A549 (cell line): ENCODE measurements at regions not wholly inside any gene's neighbourhood (a gene's known extent, or its start where the extent isn't known, plus 50 kb on each side); places are given as distances from the start of the nearest gene placed in this dataset.
A peak's percentile ranks its signal among the peaks of the same experiment; 100 is the strongest.

Source experiments
- ATAC-seq, 2 experiments: fragments of 200-7000 bp in 1 of 2; fragments of >200 bp in 1 of 2; cut with Nextera tagmentation in 1 of 2; cut with Tn5 transposase in 1 of 2; 3 replicates each; pipeline versions ENCODE4 v1.8.0 to v1.9.1; 2018 to 2020; ENCODE audit warnings: mild to moderate bottlenecking in 1 of 2, moderate library complexity in 1 of 2
- CTCF ChIA-PET: fragments of 300-600 bp; sonication (Branson Sonifier 250); formaldehyde crosslinking; extraction: SDS; loops from one replicate; lab custom pipeline; 2021; ENCODE audit warnings: antibody characterized with exemption, inconsistent platforms; lab: Yijun Ruan, JAX
- POLR2A ChIA-PET: fragments of 350-600 bp; formaldehyde crosslinking; extraction: SDS; loops from one replicate; lab custom pipeline; 2021; ENCODE audit warnings: antibody characterized with exemption, inconsistent platforms; lab: Yijun Ruan, JAX
- DNase-seq, 2 experiments: peaks; one replicate each; pipeline versions ENCODE4 v3.0.0 to v3.0.0-alpha.2; 2011 to 2016; ENCODE audit warnings: low read depth in 1 of 2, low spot score in 1 of 2
- FAIRE-seq: peaks from 2 replicates; lab custom pipeline; 2011; peaks lifted over from hg19 to GRCh38; lab: Jason Lieb, UNC
- H3K27ac ChIP-seq, 2 experiments: fragments of >200 bp; sonication (Bioruptor Twin); formaldehyde crosslinking; 3 replicates each; pipeline ENCODE4 v1.5.1; 2016 to 2017
- H3K4me1 ChIP-seq: fragments of >200 bp; sonication (Bioruptor Twin); formaldehyde crosslinking; 3 replicates; pipeline ENCODE4 v1.6.1; 2016
- H3K4me2 ChIP-seq: fragments of >200 bp; sonication (Bioruptor Twin); formaldehyde crosslinking; 3 replicates; pipeline ENCODE4 v1.6.1; 2016
- H3K4me3 ChIP-seq: fragments of >200 bp; sonication (Bioruptor Twin); formaldehyde crosslinking; 3 replicates; pipeline ENCODE4 v1.5.1; 2016
- H3K9me3 ChIP-seq: fragments of >200 bp; sonication (Bioruptor Twin); formaldehyde crosslinking; 3 replicates; pipeline ENCODE4 v1.6.1; 2016
- BHLHE40 ChIP-seq: IDR thresholded peaks from 2 replicates; pipeline ENCODE4 v1.6.1; 2012; ENCODE audit warnings: low read depth, low read length, inconsistent platforms
- CBX2 ChIP-seq: fragments of 200-600 bp; sonication (generic); IDR thresholded peaks from 2 replicates; pipeline ENCODE4 v1.6.1; 2016; ENCODE audit warnings: low read depth, mild to moderate bottlenecking, borderline replicate concordance
- CHD2 ChIP-seq: fragments of 150-350 bp; IDR thresholded peaks from 2 replicates; pipeline ENCODE4 v1.6.1; 2014; ENCODE audit warnings: low read length; ENCODE audit not compliant: partially characterized antibody
- EHF ChIP-seq: fragments of 250-450 bp; sonication (Bioruptor Pico); IDR thresholded peaks from 2 replicates; pipeline ENCODE4 v1.5.0; 2020; ENCODE audit warnings: mild to moderate bottlenecking
- EHMT2 ChIP-seq: fragments of 200-600 bp; sonication (generic); IDR thresholded peaks from 2 replicates; pipeline ENCODE4 v1.6.1; 2016; ENCODE audit warnings: antibody characterized with exemption, low read depth, mild to moderate bottlenecking, moderate library complexity
- EP300 ChIP-seq, 2 experiments: fragments of >200 bp; sonication (Bioruptor Twin); formaldehyde crosslinking; IDR thresholded peaks; 2 replicates in 1 of 2; 3 replicates in 1 of 2; pipeline ENCODE4 v1.6.1; 2016 to 2017
- FOSB ChIP-seq: fragments of 250-450 bp; sonication (Bioruptor Pico); IDR thresholded peaks from 2 replicates; pipeline ENCODE4 v1.5.0; 2020; ENCODE audit warnings: mild to moderate bottlenecking, moderate library complexity
- FOXS1 ChIP-seq: fragments of 250-450 bp; sonication (Bioruptor Pico); IDR thresholded peaks from 2 replicates; pipeline ENCODE4 v1.5.0; 2020; ENCODE audit warnings: mild to moderate bottlenecking, moderate library complexity
- HEYL ChIP-seq: fragments of 250-450 bp; sonication (Bioruptor Pico); IDR thresholded peaks from 2 replicates; pipeline ENCODE4 v1.8.0; 2021; ENCODE audit warnings: mild to moderate bottlenecking, moderate library complexity
- HOXB5 ChIP-seq: fragments of 250-450 bp; sonication (Bioruptor Pico); IDR thresholded peaks from 2 replicates; pipeline ENCODE4 v1.5.0; 2020; ENCODE audit warnings: mild to moderate bottlenecking, moderate library complexity
- KDM1A ChIP-seq: fragments of 200-600 bp; sonication (generic); IDR thresholded peaks from 2 replicates; pipeline ENCODE4 v1.6.1; 2016; ENCODE audit warnings: low read depth, mild to moderate bottlenecking
- MAFK ChIP-seq: fragments of 450-650 bp; IDR thresholded peaks from 2 replicates; pipeline ENCODE4 v1.6.1; 2014; ENCODE audit not compliant: partially characterized antibody
- MAZ ChIP-seq: fragments of 150-350 bp; IDR thresholded peaks from 2 replicates; pipeline ENCODE4 v1.6.1; 2014; ENCODE audit warnings: antibody characterized with exemption, low read depth, low read length, borderline replicate concordance
- MYC ChIP-seq: IDR thresholded peaks from 2 replicates; pipeline ENCODE4 v1.6.1; 2012; ENCODE audit warnings: mild to moderate bottlenecking, inconsistent platforms, low read length, improper control_type of control experiment, borderline replicate concordance
- NFE2L2 ChIP-seq: fragments of 150-350 bp; conservative IDR thresholded peaks from 2 replicates; pipeline ENCODE4 v1.6.1; 2014; ENCODE audit warnings: low read length
- NR3C1 ChIP-seq: fragments of >200 bp; sonication (Bioruptor Twin); formaldehyde crosslinking; IDR thresholded peaks from 3 replicates; pipeline ENCODE4 v1.6.1; 2017
- POLR2AphosphoS2 ChIP-seq: conservative IDR thresholded peaks from 2 replicates; pipeline ENCODE4 v1.6.1; 2012; ENCODE audit warnings: low read length, improper control_type of control experiment, inconsistent platforms
- RAD21 ChIP-seq, 2 experiments: fragments of >200 bp in 1 of 2; sonication (Bioruptor Twin) in 1 of 2; formaldehyde crosslinking in 1 of 2; IDR thresholded peaks in 1 of 2; conservative IDR thresholded peaks in 1 of 2; 2 replicates in 1 of 2; 3 replicates in 1 of 2; pipeline ENCODE4 v1.6.1; 2012 to 2018; ENCODE audit warnings: inconsistent platforms in 1 of 2
- SMC3 ChIP-seq: fragments of >200 bp; sonication (Bioruptor Twin); formaldehyde crosslinking; IDR thresholded peaks from 3 replicates; pipeline ENCODE4 v1.6.1; 2018; ENCODE audit warnings: inconsistent platforms
- TFCP2L1 ChIP-seq: fragments of 250-450 bp; sonication (Bioruptor Pico); IDR thresholded peaks from 2 replicates; pipeline ENCODE4 v1.5.0; 2021; ENCODE audit warnings: mild to moderate bottlenecking
- ZFP36 ChIP-seq: fragments of 450-650 bp; IDR thresholded peaks from 2 replicates; pipeline ENCODE4 v1.6.1; 2014; ENCODE audit warnings: borderline replicate concordance; ENCODE audit not compliant: partially characterized antibody
- ZSCAN20 ChIP-seq: fragments of 250-450 bp; sonication (Bioruptor Pico); IDR thresholded peaks from 2 replicates; pipeline ENCODE4 v1.8.0; 2022; ENCODE audit warnings: mild to moderate bottlenecking, moderate library complexity
- WGBS: methylation state at CpG from one replicate; pipeline ENCODE4 v1.1.6; 2017; ENCODE audit errors: missing lambda C conversion rate; 5-methylcytosine and 5-hydroxymethylcytosine counted together
- TF ChIP-seq, protein P1 (sequence below): fragments of 200-600 bp; sonication (generic); IDR thresholded peaks from 2 replicates; pipeline ENCODE4 v1.6.1; 2016; ENCODE audit warnings: antibody characterized with exemption, mild to moderate bottlenecking, moderate library complexity
- TF ChIP-seq, protein P2 (sequence below): fragments of >200 bp; sonication (Bioruptor Twin); formaldehyde crosslinking; IDR thresholded peaks from 3 replicates; pipeline ENCODE4 v1.6.1; 2016
- TF ChIP-seq, protein P3 (sequence below): IDR thresholded peaks from 2 replicates; pipeline ENCODE4 v1.6.1; 2012
- TF ChIP-seq, protein P4 (sequence below): IDR thresholded peaks from 2 replicates; pipeline ENCODE4 v1.6.1; 2012; ENCODE audit warnings: low read depth, borderline replicate concordance

DNA sequence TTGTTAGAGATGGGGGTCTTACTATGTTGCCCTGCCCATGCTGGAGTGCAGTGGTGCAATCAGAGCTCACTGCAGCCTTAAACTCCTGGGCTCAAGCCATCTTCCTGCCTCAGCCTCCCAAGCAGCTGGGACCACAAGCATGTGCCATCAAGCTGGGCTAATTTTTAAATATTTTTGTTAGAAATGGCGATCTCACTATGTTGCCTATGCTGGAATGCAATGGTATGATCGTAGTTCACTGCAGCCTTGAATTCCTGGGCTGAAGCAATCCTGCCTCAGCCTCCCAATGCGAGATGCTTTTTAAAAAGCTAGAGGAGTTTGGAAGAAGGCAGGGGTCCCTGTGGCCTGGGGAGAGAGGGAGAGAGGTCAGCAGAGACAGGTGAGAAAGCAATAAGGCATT lies 600.1 kb upstream of the AUTS2 start (continued):
- TF ChIP-seq ZSCAN20 (CRISPR knock-in tag), result no peak
- no peak for TF ChIP-seq POLR2AphosphoS2
- no peak for TF ChIP-seq EHF (CRISPR knock-in tag)

DNA sequence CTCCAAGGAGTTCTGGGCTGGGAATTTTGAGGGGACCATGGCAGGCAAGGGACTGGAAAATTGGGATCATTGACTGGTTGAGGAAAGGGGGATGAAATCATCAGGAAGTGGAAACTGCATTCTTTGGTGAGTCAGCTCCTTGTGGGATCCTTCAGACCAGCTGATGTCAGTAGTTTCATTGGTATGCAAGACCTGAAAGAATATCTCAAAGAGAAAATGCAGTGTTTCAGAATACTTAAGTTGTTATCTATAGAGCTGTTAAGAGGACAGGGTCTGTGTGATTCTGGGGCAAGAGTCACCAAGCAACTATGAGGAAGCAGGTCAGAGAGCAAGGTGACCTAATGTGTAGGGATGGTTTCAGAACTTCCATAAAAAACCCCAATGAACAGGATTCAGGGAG lies 595.9 kb upstream of the AUTS2 start:
- FAIRE-seq (no peak), ATAC-seq (no peak)
- Histone ChIP-seq H3K4me3 (no peak overlapping the region), H3K27ac (no peak overlapping the region), H3K9me3 (peaks cover 32% of the 10 kb centered on the region)
- no peak for TF ChIP-seq EHF (CRISPR knock-in tag)
- no peak for TF ChIP-seq TFCP2L1 (CRISPR knock-in tag)
- no peak for TF ChIP-seq SMC3
- TF ChIP-seq, protein P1, sequence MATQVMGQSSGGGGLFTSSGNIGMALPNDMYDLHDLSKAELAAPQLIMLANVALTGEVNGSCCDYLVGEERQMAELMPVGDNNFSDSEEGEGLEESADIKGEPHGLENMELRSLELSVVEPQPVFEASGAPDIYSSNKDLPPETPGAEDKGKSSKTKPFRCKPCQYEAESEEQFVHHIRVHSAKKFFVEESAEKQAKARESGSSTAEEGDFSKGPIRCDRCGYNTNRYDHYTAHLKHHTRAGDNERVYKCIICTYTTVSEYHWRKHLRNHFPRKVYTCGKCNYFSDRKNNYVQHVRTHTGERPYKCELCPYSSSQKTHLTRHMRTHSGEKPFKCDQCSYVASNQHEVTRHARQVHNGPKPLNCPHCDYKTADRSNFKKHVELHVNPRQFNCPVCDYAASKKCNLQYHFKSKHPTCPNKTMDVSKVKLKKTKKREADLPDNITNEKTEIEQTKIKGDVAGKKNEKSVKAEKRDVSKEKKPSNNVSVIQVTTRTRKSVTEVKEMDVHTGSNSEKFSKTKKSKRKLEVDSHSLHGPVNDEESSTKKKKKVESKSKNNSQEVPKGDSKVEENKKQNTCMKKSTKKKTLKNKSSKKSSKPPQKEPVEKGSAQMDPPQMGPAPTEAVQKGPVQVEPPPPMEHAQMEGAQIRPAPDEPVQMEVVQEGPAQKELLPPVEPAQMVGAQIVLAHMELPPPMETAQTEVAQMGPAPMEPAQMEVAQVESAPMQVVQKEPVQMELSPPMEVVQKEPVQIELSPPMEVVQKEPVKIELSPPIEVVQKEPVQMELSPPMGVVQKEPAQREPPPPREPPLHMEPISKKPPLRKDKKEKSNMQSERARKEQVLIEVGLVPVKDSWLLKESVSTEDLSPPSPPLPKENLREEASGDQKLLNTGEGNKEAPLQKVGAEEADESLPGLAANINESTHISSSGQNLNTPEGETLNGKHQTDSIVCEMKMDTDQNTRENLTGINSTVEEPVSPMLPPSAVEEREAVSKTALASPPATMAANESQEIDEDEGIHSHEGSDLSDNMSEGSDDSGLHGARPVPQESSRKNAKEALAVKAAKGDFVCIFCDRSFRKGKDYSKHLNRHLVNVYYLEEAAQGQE, result no peak
- TF ChIP-seq FOXS1 (CRISPR knock-in tag), result no peak
- no peak for TF ChIP-seq HEYL
- no peak for TF ChIP-seq NFE2L2
- TF ChIP-seq FOSB (CRISPR knock-in tag), result no peak
- TF ChIP-seq, protein P2, sequence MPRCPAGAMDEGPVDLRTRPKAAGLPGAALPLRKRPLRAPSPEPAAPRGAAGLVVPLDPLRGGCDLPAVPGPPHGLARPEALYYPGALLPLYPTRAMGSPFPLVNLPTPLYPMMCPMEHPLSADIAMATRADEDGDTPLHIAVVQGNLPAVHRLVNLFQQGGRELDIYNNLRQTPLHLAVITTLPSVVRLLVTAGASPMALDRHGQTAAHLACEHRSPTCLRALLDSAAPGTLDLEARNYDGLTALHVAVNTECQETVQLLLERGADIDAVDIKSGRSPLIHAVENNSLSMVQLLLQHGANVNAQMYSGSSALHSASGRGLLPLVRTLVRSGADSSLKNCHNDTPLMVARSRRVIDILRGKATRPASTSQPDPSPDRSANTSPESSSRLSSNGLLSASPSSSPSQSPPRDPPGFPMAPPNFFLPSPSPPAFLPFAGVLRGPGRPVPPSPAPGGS, result no peak
- TF ChIP-seq EHMT2, result no peak
- TF ChIP-seq, all 56 proteins: peak for 0
- ChIA-PET POLR2A (no interaction called here), CTCF (interaction anchor here (1.0 kb wide), 1 partner anchor 24 kb away, joined by 3 read pairs; no protein-coding TSS in a partner anchor)
- peak in 1 of 2 experiments; percentile 12 for DNase-seq
- H3K4me1 ChIP-seq, result no peaks in the 10 kb centered on the region
- no peak overlapping the region for H3K4me2 ChIP-seq

DNA sequence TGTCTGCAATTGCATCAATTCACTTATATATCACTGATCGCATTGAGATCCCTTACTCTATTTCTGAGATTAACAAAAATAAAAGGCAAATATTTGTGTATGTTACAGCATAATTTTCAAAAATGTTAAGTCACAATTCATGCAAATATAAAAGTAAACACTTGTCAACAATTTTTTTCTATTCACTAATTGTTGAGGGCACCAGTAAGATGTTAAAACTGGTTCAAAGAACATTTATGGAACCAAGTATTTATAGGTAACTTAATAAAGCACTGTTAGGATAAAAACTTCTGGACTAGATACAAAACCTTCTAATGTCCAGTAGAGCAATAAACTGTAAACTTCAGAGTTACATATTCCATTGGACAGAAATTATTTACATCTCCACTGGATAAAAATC lies 586.1 kb upstream of the AUTS2 start:
- FAIRE-seq (no peak), ATAC-seq (no peak), DNase-seq (no peak)
- Histone ChIP-seq H3K9me3 (peaks cover 22% of the 10 kb centered on the region), H3K4me2 (no peak overlapping the region), H3K27ac (no peak overlapping the region), H3K4me1 (no peaks in the 10 kb centered on the region), H3K4me3 (no peak overlapping the region)
- TF ChIP-seq, protein P3, sequence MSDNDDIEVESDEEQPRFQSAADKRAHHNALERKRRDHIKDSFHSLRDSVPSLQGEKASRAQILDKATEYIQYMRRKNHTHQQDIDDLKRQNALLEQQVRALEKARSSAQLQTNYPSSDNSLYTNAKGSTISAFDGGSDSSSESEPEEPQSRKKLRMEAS, result no peak
- TF ChIP-seq BHLHE40 (no peak), MYC (no peak), HOXB5 (CRISPR knock-in tag) (no peak)
- ChIA-PET POLR2A (no interaction called here), CTCF (no interaction called here)
- 84% methylated on average over 1 of the region's 1 CpG for whole genome bisulfite sequencing

DNA sequence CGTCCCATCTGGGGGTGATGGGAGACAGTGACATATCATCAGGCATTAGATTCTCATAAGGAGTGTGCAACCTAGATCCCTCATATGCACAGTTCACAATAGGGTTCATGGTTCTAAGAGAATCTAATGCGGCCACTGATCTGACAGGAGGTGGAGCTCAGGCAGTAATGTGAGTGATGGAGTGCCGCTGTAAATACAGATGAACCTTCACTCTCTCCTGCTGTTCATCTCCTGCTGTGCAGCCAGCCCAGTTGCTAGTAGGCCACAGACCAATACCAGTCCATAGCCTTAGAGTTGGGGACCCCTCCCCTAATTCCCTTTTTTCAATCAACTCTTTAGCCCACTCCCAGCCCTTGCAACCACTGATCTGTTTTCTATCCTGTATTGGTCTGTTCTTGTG lies 581.1 kb upstream of the AUTS2 start:
- Histone ChIP-seq H3K4me2 (no peak overlapping the region), H3K9me3 (peaks cover 46% of the 10 kb centered on the region), H3K4me3 (no peak overlapping the region), H3K4me1 (no peaks in the 10 kb centered on the region), H3K27ac (no peak overlapping the region)
- 75% methylated on average over 3 of the region's 3 CpGs for WGBS
- TF ChIP-seq RAD21 (conservative IDR thresholded peaks at IDR 0.05 in 1 of 2, IDR thresholded peaks at IDR 0.05 in 1 of 2), result no peak
- TF ChIP-seq, protein P3, result no peak
- no peak for TF ChIP-seq CBX2
- TF ChIP-seq KDM1A, result no peak
- TF ChIP-seq EHMT2, result no peak
- TF ChIP-seq, protein P4, sequence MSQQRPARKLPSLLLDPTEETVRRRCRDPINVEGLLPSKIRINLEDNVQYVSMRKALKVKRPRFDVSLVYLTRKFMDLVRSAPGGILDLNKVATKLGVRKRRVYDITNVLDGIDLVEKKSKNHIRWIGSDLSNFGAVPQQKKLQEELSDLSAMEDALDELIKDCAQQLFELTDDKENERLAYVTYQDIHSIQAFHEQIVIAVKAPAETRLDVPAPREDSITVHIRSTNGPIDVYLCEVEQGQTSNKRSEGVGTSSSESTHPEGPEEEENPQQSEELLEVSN, result no peak
- no peak for TF ChIP-seq NR3C1
- no peak for TF ChIP-seq CHD2
- no peak for TF ChIP-seq EP300 (IDR thresholded peaks at IDR 0.05)
- no peak for TF ChIP-seq ZFP36
- no peak for TF ChIP-seq MAFK
- no peak for TF ChIP-seq MAZ
- ChIA-PET POLR2A (no interaction called here), CTCF (no interaction called here)
- FAIRE-seq, result no peak
- no peak for DNase-seq
- no peak for ATAC-seq
